ENCODE measurements at regions not wholly inside any gene's neighbourhood (a gene's known extent, or its start where the extent isn't known, plus 50 kb on each side); places are given as distances from the start of the nearest gene placed in this dataset.

- ChIA-PET CTCF (no interaction called here), RAD21 (ENCODE audit: unreplicated experiment) (no interaction called here), SMC1A (ENCODE audit: uncharacterized antibody, unreplicated experiment) (interaction anchor here (0.5 to 1.1 kb wide), 3 partner anchors 37 to 369 kb away, joined by 3 to 6 read pairs (median 3); no protein-coding TSS in a partner anchor), POLR2A (interaction anchor here (0.6 to 0.7 kb wide), 3 partner anchors 40 to 807 kb away, joined by 3 to 6 read pairs (median 3); no protein-coding TSS in a partner anchor)
- Histone ChIP-seq H3K4me2 (ENCODE audit: control insufficient read depth, insufficient read depth) (no peak overlapping the region), H3K9ac (ENCODE audit: control insufficient read depth, insufficient read depth, low read length) (no peak overlapping the region), H2AFZ (ENCODE audit: control insufficient read depth, low read depth, low read length) (no peak overlapping the region), H3K27me3 (replicated peaks in 1 of 2; ENCODE audit: control insufficient read depth in 2 of 2, insufficient read depth in 2 of 2, low read length in 1 of 2) (no peaks in the 10 kb centered on the region), H3K9me3 (replicated peaks; ENCODE audit: control insufficient read depth, insufficient read depth, low read length) (no peaks in the 10 kb centered on the region), H3K79me2 (ENCODE audit: control insufficient read depth, insufficient read depth, low read length) (no peaks in the 10 kb centered on the region), H3K36me3 (ENCODE audit: control insufficient read depth in 2 of 2, insufficient read depth in 2 of 2, low read length in 1 of 2) (no peaks in the 10 kb centered on the region), H4K20me1 (ENCODE audit: control insufficient read depth, insufficient read depth) (no peaks in the 10 kb centered on the region), H3K4me3 (no peak overlapping the region), H3K4me1 (ENCODE audit: control insufficient read depth, insufficient read depth, low read length) (no peaks in the 10 kb centered on the region), H3K27ac (ENCODE audit: control insufficient read depth, insufficient read depth) (no peak overlapping the region)
- DNase-seq (ENCODE audit: low read depth, low spot score) (no peak), ATAC-seq (no peak), FAIRE-seq (no peak)
- WGBS (ENCODE audit: insufficient coverage, insufficient replicate concordance, low lambda C conversion rate, missing lambda C conversion rate), result 47% methylated on average over 4 of the region's 4 CpGs
- TF ChIP-seq PRDM15 (CRISPR knock-in tag; IDR thresholded peaks at IDR 0.05) (no peak), CBX3 (IDR thresholded peaks at IDR 0.05; ENCODE audit: borderline replicate concordance, low read depth) (no peak), PKNOX1 (IDR thresholded peaks at IDR 0.05) (no peak), CBX5 (IDR thresholded peaks at IDR 0.05; ENCODE audit: low read depth) (no peak), GABPA (IDR thresholded peaks at IDR 0.05; ENCODE audit: low read depth) (no peak), ATF2 (IDR thresholded peaks at IDR 0.05; ENCODE audit: low read length) (no peak), USF1 (IDR thresholded peaks at IDR 0.05; ENCODE audit: borderline replicate concordance, extremely low read length, insufficient read depth, low read depth, low read length) (no peak), ZNF384 (IDR thresholded peaks at IDR 0.05; ENCODE audit: borderline replicate concordance, low read depth, low read length) (no peak), PAX5 (IDR thresholded peaks at IDR 0.05; ENCODE audit: borderline replicate concordance, low read depth, low read length) (no peak), CEBPB (IDR thresholded peaks at IDR 0.05; ENCODE audit: borderline replicate concordance in 1 of 2, low read depth in 2 of 2, low read length in 2 of 2) (no peak), HDGF (IDR thresholded peaks at IDR 0.05) (no peak), POLR2A (IDR thresholded peaks at IDR 0.05; ENCODE audit: low read depth, low read length) (no peak), RCOR1 (conservative IDR thresholded peaks at IDR 0.05; ENCODE audit: low read depth, low read length) (no peak), PML (IDR thresholded peaks at IDR 0.05; ENCODE audit: low read length) (no peak), KDM1A (IDR thresholded peaks at IDR 0.05; ENCODE audit: borderline replicate concordance) (no peak), HDAC6 (IDR thresholded peaks at IDR 0.05; ENCODE audit: unreplicated experiment) (no peak)
- no TSS peak for BruUV-seq (replicated peaks)
- in situ Hi-C loops (cut with MboI) (no loop called here), intact Hi-C loops (cut with micrococcal nuclease; ENCODE audit: unreplicated experiment) (no loop called here)
Observed at GRCh38 chr3:28891485-28891884, 389.4 kb upstream of the RBMS3 start.

Data from GM12878 (cell line).